SKM-1 treated with dmso at 0.1 percent for 144 hours (cell line): ENCODE measurements at regions not wholly inside any gene's neighbourhood (a gene's known extent, or its start where the extent isn't known, plus 50 kb on each side); places are given as distances from the start of the nearest gene placed in this dataset.

ENCODE experiments used
- DNase-seq: peaks from one replicate; lab custom pipeline; 2025; ENCODE audit not compliant: unreplicated experiment; lab: John Stamatoyannopoulos, UW

- no peak for DNase-seq
These were observed 355.0 kb downstream of the CDH26 start for GRCh38 chr20:60313191-60313590.

GRCh38 chr20:60313614-60314013 lies 355.4 kb downstream of the CDH26 start:
- no peak for DNase-seq

GRCh38 chr20:60314727-60315126 lies 356.5 kb downstream of the CDH26 start:
- DNase-seq, result no peak

GRCh38 chr20:60316476-60317158 lies 358.4 kb downstream of the CDH26 start:
- no peak for DNase-seq

GRCh38 chr20:60317401-60317800 lies 359.2 kb downstream of the CDH26 start:
- no peak for DNase-seq

GRCh38 chr20:60321601-60322000 lies 363.4 kb downstream of the CDH26 start:
- no peak for DNase-seq

- DNase-seq, result no peak
These were observed 368.6 kb downstream of the CDH26 start for GRCh38 chr20:60326821-60327220.

GRCh38 chr20:60327971-60328660 lies 369.9 kb downstream of the CDH26 start:
- DNase-seq, result no peak

GRCh38 chr20:60330461-60330860 lies 372.2 kb downstream of the CDH26 start:
- no peak for DNase-seq

GRCh38 chr20:60331688-60332300 lies 373.6 kb downstream of the CDH26 start:
- no peak for DNase-seq

- DNase-seq, result no peak
These were observed 374.3 kb downstream of the CDH26 start for GRCh38 chr20:60332523-60332922.

- DNase-seq, result no peak
These were observed 376.7 kb downstream of the CDH26 start for GRCh38 chr20:60334911-60335310.

GRCh38 chr20:60338556-60338955 lies 380.3 kb downstream of the CDH26 start:
- DNase-seq, result no peak

GRCh38 chr20:60339738-60340137 lies 381.5 kb downstream of the CDH26 start:
- no peak for DNase-seq

- no peak for DNase-seq
These were observed 382.0 kb downstream of the CDH26 start for GRCh38 chr20:60340232-60340631.

GRCh38 chr20:60341062-60341461 lies 382.8 kb downstream of the CDH26 start:
- DNase-seq, result no peak

- DNase-seq, result no peak
These were observed 386.9 kb downstream of the CDH26 start for GRCh38 chr20:60345106-60345505.

- DNase-seq, result no peak
These were observed 391.2 kb downstream of the CDH26 start for GRCh38 chr20:60349418-60349817.

GRCh38 chr20:60352017-60352416 lies 393.8 kb downstream of the CDH26 start:
- DNase-seq, result no peak

GRCh38 chr20:60352596-60352995 lies 394.4 kb downstream of the CDH26 start:
- no peak for DNase-seq

- no peak for DNase-seq
These were observed 395.9 kb downstream of the CDH26 start for GRCh38 chr20:60354024-60354580.

GRCh38 chr20:60358101-60358500 lies 399.9 kb downstream of the CDH26 start:
- no peak for DNase-seq
